LNCAP (cell line): ENCODE measurements at regions not wholly inside any gene's neighbourhood (a gene's known extent, or its start where the extent isn't known, plus 50 kb on each side); places are given as distances from the start of the nearest gene placed in this dataset.

Experiments used
- CTCF ChIP-seq: fragments of 450-650 bp; IDR thresholded peaks from 2 replicates; pipeline ENCODE4 v1.5.1; 2017; ENCODE audit warnings: mild to moderate bottlenecking

GRCh38 chr2:177030451-177031105, 182.0 kb upstream of the HNRNPA3 start:
- TF ChIP-seq CTCF: no peak

- no peak for TF ChIP-seq CTCF
Observed at GRCh38 chr2:177031438-177032180, 181.0 kb upstream of the HNRNPA3 start.

- TF ChIP-seq CTCF: no peak
Observed at GRCh38 chr2:177036747-177037146, 175.8 kb upstream of the HNRNPA3 start.

- TF ChIP-seq CTCF: no peak
Observed at GRCh38 chr2:177037569-177037968, 175.0 kb upstream of the HNRNPA3 start.

GRCh38 chr2:177038787-177039484, 173.7 kb upstream of the HNRNPA3 start:
- no peak for TF ChIP-seq CTCF

GRCh38 chr2:177042311-177042710, 170.3 kb upstream of the HNRNPA3 start:
- TF ChIP-seq CTCF: no peak

- no peak for TF ChIP-seq CTCF
Observed at GRCh38 chr2:177044671-177045070, 167.9 kb upstream of the HNRNPA3 start.
